ENCODE measurements at regions not wholly inside any gene's neighbourhood (a gene's known extent, or its start where the extent isn't known, plus 50 kb on each side); places are given as distances from the start of the nearest gene placed in this dataset.
A peak's percentile ranks its signal among the peaks of the same experiment; 100 is the strongest.
"Not testable (repeated sequence)": the region's sequence is repeated elsewhere in the genome, so short reads cannot be mapped to it uniquely, and the experiment has no call there.

GRCh38 chr21:32884062-32884461, 112.5 kb upstream of the PAXBP1 start:
- DNase-seq (ENCODE audit: low read depth) = no peak

DNA sequence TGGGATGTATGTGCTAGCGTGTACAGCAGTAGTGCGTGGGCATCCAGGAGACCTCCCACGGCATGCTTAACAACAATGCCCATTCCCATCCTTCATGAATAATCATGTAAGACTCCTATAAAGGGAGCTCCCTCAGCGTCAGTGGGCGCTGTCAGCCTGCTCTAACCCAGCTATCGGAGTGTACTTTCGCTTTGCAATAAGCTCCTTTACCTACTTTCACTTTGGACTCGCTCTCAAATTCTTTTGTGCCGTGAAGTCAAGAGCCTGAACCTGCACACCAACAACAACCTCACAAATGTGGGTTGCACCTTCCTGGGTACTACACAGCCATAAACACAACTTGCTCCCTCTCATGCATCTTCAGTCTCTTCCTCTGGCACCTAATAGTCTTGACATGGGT, 114.8 kb upstream of the PAXBP1 start:
- DNase-seq (ENCODE audit: low read depth) = no peak

- no peak for DNase-seq (ENCODE audit: low read depth)
Observed at GRCh38 chr21:32887026-32887425, 115.5 kb upstream of the PAXBP1 start.

DNA sequence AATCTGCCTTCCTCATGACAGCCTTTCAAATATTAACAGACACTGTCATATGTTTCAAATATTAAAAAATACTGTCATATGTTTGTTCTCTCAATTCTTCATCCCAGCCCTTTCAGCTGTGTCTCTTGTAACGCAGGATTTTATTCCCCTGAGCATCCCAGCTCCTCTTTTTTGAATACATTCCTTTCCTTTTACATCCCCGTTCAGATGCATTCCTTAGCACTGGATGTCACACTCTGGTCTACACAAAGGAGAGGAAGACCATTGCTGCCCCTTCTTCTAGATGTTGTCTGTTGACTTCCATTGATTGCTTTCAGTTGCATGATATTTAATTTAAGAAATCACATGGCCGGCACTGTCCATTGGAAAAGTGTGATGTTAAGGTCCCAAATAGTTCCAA, 117.4 kb upstream of the PAXBP1 start:
- DNase-seq (ENCODE audit: low read depth) = no peak

GRCh38 chr21:32889596-32889995, 118.0 kb upstream of the PAXBP1 start:
- no peak for DNase-seq (ENCODE audit: low read depth)

- DNase-seq (ENCODE audit: low read depth) = no peak
Observed at GRCh38 chr21:32894321-32894720, 122.8 kb upstream of the PAXBP1 start.

GRCh38 chr21:32900814-32901213, 124.9 kb upstream of the OLIG2 start:
- no peak for DNase-seq (ENCODE audit: low read depth)

GRCh38 chr21:32907521-32907920, 118.2 kb upstream of the OLIG2 start:
- DNase-seq (ENCODE audit: low read depth) = no peak

GRCh38 chr21:32908534-32908933, 117.2 kb upstream of the OLIG2 start:
- no peak for DNase-seq (ENCODE audit: low read depth)

- no peak for DNase-seq (ENCODE audit: low read depth)
Observed at GRCh38 chr21:32909393-32909792, 116.3 kb upstream of the OLIG2 start.

DNA sequence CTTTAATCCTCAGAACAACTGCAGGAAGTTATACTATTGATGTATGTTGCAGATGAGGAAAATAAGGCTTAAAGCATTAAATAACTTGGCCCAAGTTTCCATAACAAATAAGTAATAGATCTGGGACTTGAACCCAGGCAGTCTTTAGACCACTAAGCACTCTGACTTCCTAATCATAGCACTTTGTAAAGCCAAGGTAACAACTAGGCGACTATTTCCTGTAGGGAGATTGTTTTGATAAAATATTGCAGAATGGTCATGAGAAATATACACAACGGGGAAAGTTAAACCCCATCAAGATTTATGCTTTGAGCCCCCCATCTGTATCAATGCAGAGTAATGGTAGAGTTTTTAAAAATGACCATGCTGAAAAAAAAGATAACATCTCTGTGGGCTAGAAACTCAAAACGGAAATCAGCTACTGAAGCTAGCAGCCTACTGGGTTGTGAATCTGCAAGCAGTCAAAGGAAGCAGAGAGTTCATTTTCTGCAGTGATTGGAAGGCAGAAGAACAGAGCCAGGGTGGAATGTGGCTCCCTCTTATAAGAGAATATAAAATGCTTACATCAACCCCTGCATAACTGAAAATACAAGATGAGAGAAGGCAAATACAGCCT, 111.2 kb upstream of the OLIG2 start:
- no peak for DNase-seq (ENCODE audit: low read depth)

GRCh38 chr21:32915099-32915498, 110.6 kb upstream of the OLIG2 start:
- no peak for DNase-seq (ENCODE audit: low read depth)

- no peak for DNase-seq (ENCODE audit: low read depth)
Observed at GRCh38 chr21:32916088-32916487, 109.6 kb upstream of the OLIG2 start.

- DNase-seq (ENCODE audit: low read depth) = no peak
Observed at GRCh38 chr21:32916522-32917099, 109.1 kb upstream of the OLIG2 start.

- no peak for DNase-seq (ENCODE audit: low read depth)
Observed at GRCh38 chr21:32917362-32918135, 108.2 kb upstream of the OLIG2 start.

GRCh38 chr21:32918478-32919120, 107.1 kb upstream of the OLIG2 start:
- DNase-seq (ENCODE audit: low read depth) = no peak

DNA sequence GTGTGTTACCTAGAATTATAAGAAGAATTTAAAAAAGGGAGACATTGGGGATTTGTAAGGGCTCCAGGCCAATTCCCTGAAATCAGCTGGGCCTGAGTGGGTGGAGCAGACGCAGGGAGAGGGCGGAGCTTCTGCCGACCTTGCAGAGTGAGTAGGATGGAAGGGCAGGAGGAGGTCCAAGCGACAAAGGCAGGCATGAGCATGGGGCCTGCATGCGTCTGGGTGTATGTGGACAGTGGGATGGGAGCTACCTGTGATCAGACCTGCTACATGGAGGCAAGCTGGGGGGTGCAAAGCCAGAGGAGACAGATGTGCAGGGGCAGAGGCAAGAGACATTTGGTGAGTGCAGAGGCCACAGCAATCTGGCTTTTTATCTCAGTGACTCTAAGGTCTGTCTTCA, 105.3 kb upstream of the OLIG2 start:
- DNase-seq (ENCODE audit: low read depth) = no peak

- DNase-seq (ENCODE audit: low read depth) = peak; percentile 41
Observed at GRCh38 chr21:32921632-32922230, 104.0 kb upstream of the OLIG2 start.

GRCh38 chr21:32925098-32925497, 100.6 kb upstream of the OLIG2 start:
- DNase-seq (ENCODE audit: low read depth) = no peak

DNA sequence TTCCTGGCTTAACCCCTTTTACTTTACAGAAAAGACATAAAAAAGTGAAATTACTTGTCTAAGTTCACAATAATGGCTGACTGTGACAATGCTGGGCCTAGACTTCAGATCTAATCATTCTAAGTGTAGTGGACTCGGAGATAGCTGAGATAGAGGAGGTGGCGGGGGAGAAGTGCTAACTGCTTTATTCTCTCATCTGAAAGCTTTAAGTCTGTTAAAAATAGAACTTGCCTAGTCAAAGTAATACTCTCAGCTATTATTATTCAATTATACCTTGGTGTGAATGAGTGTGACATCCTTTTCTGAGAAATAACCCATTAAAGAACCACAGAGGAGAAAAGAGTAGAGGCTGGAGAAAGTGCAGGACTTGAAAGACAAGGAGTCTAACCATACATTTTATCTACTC, 96.1 kb upstream of the OLIG2 start:
- no peak for DNase-seq (ENCODE audit: low read depth)

DNA sequence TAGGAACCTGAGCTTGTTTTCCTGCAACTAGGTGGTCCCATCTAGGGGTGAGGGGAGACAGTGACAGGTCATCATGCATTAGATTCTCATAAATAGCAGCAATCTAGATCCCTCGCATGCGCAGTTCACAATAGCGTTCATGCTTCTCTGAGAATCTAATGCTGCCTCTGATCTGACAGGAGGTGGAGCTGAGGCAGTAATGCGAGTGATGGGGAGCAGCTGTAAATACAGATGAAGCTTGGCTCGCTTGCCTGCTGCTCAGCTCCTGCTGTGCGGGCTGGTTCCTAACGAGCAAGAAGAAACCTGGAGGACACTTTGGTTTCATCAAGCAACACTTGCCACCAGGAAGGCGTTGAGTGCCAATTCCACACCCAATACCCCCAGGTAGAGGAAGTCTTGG, 95.1 kb upstream of the OLIG2 start:
- no peak for DNase-seq (ENCODE audit: low read depth)

GRCh38 chr21:32934068-32934467, 91.7 kb upstream of the OLIG2 start:
- not testable (repeated sequence) for DNase-seq (ENCODE audit: low read depth)

DNA sequence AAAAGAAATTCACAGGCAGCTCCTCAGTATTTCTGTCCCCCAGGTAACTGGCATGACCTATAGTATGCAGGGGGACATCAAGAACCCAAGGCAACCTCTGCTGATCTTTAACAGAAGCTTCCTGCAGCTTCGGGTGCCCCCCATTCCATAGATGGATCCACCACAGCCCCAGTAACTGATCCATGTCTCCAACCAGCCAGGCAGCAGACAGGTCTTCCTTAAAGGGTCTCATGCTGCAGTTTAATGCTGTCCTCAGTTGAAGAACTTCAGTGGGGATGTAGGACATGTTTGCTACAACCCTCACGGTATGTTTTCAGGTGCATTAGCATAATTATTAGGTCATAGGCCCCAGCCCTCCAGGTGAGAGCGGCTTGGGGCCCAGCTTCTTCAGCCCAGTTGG, 90.9 kb upstream of the OLIG2 start:
- no peak for DNase-seq (ENCODE audit: low read depth)
